ENCODE measurements at regions not wholly inside any gene's neighbourhood (a gene's known extent, or its start where the extent isn't known, plus 50 kb on each side); places are given as distances from the start of the nearest gene placed in this dataset.

GRCh38 chr13:34155931-34156607, 338.1 kb downstream of the RFC3 start:
- intact Hi-C loops (cut with micrococcal nuclease): loop anchor here (5.0 kb wide), 1 partner anchor 339 kb away; the partner anchor contains the start of gene RFC3
- ChIA-PET POLR2A (no interaction called here), RAD21 (ENCODE audit: low non-redundant PET in 1 of 2, low total read pairs in 2 of 2, uncharacterized antibody in 2 of 2, unreplicated experiment in 2 of 2) (interaction anchor here in 1 of 2 experiments (0.9 kb wide), 1 partner anchor 78 kb away, joined by 4 read pairs; no protein-coding TSS in a partner anchor), CTCF (no interaction called here)
- H3K27me3 ChIP-seq (ENCODE audit: insufficient read depth, low read length): no peaks in the 10 kb centered on the region
- peak overlapping the region; percentile 87 for H3K4me2 ChIP-seq (ENCODE audit: low read length)
- peak overlapping the region; percentile 28 to 56 for H3K4me3 ChIP-seq (replicated peaks in 1 of 2; ENCODE audit: low read depth in 1 of 2, low read length in 2 of 2)
- no peaks in the 10 kb centered on the region for H4K20me1 ChIP-seq (ENCODE audit: insufficient read depth)
- H3K9me3 ChIP-seq (ENCODE audit: control insufficient read depth in 1 of 2, insufficient read depth in 1 of 2, low read depth in 1 of 2, low read length in 2 of 2): no peaks in the 10 kb centered on the region
- ATAC-seq (peak; percentile 50), DNase-seq (ENCODE audit: low read depth, low spot score) (peak; percentile 61)
- H3K4me1 ChIP-seq (ENCODE audit: control insufficient read depth in 1 of 2, insufficient read depth in 2 of 2, low read length in 2 of 2): peaks cover 24 to 37% of the 10 kb centered on the region in 2 experiments
- H2AFZ ChIP-seq (ENCODE audit: low read depth, low read length, poor library complexity, severe bottlenecking): peak overlapping the region; percentile 87
- H3K36me3 ChIP-seq (ENCODE audit: control insufficient read depth in 1 of 2, insufficient read depth in 2 of 2, low read length in 2 of 2): no peaks in the 10 kb centered on the region
- TF ChIP-seq CBX3 (IDR thresholded peaks at IDR 0.05; ENCODE audit: low read depth) (peak; percentile 43; the same call in 1 of the 2 replicates), EGR1 (IDR thresholded peaks at IDR 0.05; ENCODE audit: low read depth) (no peak), ELF1 (IDR thresholded peaks at IDR 0.05; ENCODE audit: borderline replicate concordance, low read depth) (no peak), RAD21 (IDR thresholded peaks at IDR 0.05; ENCODE audit: low read depth) (no peak), JUND (IDR thresholded peaks at IDR 0.05) (peak; percentile 40; the same call in 1 of the 2 replicates), SIN3A (IDR thresholded peaks at IDR 0.05; ENCODE audit: low read depth) (0 out of 2 replicates have a peak, but pooled peaks have one; percentile 17), CEBPB (IDR thresholded peaks at IDR 0.05; ENCODE audit: low read depth) (peak; percentile 22; the same call in 1 of the 2 replicates), ZFX (IDR thresholded peaks at IDR 0.05) (no peak), FOSL1 (IDR thresholded peaks at IDR 0.05; ENCODE audit: low read depth) (peak; percentile 43; the same call in 1 of the 2 replicates), TCF7L2 (IDR thresholded peaks at IDR 0.05; ENCODE audit: borderline replicate concordance, extremely low read depth, insufficient read depth, insufficient read length) (peak; percentile 88), EZH2 (IDR thresholded peaks at IDR 0.05) (no peak), SP1 (IDR thresholded peaks at IDR 0.05; ENCODE audit: low read depth) (0 out of 2 replicates have a peak, but pooled peaks have one; percentile 28), POLR2AphosphoS5 (IDR thresholded peaks at IDR 0.05; ENCODE audit: low read depth, low read length) (no peak), ZNF274 (IDR thresholded peaks at IDR 0.05; ENCODE audit: low read depth, low read length) (no peak), EZH2phosphoT487 (IDR thresholded peaks at IDR 0.05; ENCODE audit: borderline replicate concordance) (no peak)
- TF ChIP-seq, protein P1, sequence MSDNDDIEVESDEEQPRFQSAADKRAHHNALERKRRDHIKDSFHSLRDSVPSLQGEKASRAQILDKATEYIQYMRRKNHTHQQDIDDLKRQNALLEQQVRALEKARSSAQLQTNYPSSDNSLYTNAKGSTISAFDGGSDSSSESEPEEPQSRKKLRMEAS (IDR thresholded peaks at IDR 0.05): no peak; the same call in 1 of the 2 replicates
- TF ChIP-seq, protein P2, sequence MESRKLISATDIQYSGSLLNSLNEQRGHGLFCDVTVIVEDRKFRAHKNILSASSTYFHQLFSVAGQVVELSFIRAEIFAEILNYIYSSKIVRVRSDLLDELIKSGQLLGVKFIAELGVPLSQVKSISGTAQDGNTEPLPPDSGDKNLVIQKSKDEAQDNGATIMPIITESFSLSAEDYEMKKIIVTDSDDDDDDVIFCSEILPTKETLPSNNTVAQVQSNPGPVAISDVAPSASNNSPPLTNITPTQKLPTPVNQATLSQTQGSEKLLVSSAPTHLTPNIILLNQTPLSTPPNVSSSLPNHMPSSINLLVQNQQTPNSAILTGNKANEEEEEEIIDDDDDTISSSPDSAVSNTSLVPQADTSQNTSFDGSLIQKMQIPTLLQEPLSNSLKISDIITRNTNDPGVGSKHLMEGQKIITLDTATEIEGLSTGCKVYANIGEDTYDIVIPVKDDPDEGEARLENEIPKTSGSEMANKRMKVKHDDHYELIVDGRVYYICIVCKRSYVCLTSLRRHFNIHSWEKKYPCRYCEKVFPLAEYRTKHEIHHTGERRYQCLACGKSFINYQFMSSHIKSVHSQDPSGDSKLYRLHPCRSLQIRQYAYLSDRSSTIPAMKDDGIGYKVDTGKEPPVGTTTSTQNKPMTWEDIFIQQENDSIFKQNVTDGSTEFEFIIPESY (IDR thresholded peaks at IDR 0.05; ENCODE audit: extremely low read depth, insufficient replicate concordance, low read length): no peak
- BruUV-seq (replicated peaks): no TSS peak
- no peaks in the 10 kb centered on the region for H3K79me2 ChIP-seq (ENCODE audit: insufficient read depth, low read length)
- H3K27ac ChIP-seq (ENCODE audit: low read depth, low read length): peak overlapping the region; percentile 78
- peak overlapping the region; percentile 40 for H3K9ac ChIP-seq (ENCODE audit: low read length)
- no peaks in the 10 kb centered on the region for H3K9me2 ChIP-seq (ENCODE audit: insufficient read depth)
